Stimulated activated CD8-positive, alpha-beta memory T cell treated with anti-CD3 and anti-CD28 coated beads, Interleukin-7, amount 100 ng/mL, for 48 hours (primary cell): ENCODE measurements at regions not wholly inside any gene's neighbourhood (a gene's known extent, or its start where the extent isn't known, plus 50 kb on each side); places are given as distances from the start of the nearest gene placed in this dataset.
"Not testable (repeated sequence)": the region's sequence is repeated elsewhere in the genome, so short reads cannot be mapped to it uniquely, and the experiment has no call there.

Experiments used
- DNase-seq, 2 donors: peaks; one replicate each; pipeline ENCODE4 v3.0.0-alpha.2; 2020; ENCODE audit warnings: low read depth in 1 of 2; ENCODE audit errors: extremely low read depth in 1 of 2

DNA sequence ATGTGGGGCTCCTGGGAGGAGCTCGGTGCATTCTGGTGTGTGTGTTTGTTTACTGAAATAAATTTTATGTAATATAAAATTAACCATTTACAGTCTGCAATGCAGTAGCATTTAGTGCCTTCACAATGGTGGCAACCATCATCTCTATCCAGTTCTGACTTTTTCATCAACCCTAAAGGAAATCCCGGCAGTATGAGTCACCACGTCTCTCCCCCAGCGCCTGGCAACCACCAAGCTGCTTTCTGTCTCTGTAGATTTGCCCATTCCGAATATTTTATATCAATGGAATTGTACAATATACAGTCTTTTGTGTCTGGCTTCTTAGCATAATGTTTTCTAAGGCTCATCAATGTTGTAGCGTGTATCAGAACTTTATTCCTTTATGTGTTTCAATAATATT, 300.5 kb downstream of the MIAT start:
- DNase-seq: no peak

DNA sequence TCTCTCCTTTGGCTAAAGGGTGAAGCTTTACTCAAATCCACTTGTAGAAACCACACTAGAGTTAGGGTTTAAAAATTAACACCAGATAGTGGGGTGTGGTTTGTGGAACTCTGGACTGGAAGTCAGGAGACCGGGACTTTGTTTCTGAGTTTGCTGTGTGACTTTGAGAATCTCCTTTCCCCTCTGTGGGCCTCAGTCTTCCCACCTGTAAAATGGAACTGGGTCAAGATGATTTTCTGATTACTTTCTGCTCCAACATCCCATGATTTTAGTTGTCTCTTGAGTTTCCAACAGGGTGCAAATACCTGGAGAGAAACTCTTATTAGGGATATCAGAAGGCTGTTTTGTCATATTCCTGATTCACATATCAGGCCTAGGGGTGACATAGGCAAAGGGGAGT, 301.0 kb downstream of the MIAT start:
- DNase-seq: no peak

DNA sequence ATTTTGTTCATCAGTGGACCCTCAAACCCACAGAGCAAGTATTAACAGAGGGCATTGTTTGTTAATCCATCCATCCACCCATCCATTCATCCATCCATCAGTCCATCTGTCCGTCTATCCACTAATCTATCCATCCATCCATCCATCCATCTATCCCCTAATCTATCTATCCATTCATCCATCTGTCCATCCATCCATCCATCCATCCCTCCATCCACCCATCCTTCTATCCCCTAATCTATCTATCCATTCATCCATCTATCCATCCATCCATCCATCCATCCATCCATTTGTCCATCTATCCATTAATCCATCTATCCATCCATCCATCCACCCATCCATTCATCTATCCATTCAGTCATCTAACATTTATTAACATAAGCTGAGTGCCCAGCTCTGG, 307.3 kb downstream of the MIAT start:
- no peak for DNase-seq

DNA sequence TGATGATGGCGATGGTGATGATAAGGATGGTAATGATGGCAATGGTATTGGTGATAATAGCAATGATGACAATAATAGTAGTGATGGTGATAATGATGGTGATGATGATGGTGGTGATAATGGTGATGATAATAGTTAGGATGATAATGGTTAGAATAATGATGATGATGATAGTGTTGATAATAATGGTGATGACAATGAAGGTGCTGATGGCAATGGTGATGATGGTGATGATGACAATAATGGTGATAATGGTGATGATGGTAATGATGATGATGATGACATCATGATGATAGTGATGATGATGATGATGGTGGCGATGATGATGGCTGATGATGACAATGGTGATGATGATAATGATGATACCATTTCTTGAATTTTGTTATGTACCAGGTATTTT, 309.9 kb downstream of the MIAT start:
- no peak for DNase-seq

DNA sequence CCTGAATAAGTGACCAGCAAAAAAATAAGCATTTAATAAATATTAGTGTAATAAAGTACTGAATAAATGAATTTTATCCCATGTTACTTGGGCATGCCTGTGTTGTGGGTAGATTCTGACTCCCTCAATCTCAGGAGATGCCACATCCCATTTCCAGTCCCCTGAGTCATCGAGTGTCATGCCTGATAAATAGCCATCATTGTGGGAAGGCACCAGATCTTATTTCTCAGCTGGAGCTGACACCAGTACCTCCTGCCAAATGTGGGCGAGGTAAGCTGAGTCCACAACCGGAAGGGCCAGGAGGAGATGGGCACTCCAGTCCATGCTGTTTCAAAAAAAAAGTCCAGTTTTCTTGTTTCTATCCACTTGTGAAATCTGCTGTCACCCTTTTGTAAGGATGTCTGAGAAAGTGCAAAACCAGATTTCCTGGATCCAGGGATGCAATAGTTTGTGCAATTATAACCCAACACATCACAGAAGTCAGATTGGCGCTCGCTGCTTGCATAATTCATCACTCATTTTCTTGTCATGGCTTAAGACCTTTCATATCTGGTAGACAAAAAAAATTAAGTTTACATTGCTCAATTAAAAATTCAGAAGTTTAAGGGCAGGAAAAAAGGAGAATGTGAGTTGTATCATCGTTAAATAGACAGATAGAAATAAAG, 311.6 kb downstream of the MIAT start:
- no peak for DNase-seq

DNA sequence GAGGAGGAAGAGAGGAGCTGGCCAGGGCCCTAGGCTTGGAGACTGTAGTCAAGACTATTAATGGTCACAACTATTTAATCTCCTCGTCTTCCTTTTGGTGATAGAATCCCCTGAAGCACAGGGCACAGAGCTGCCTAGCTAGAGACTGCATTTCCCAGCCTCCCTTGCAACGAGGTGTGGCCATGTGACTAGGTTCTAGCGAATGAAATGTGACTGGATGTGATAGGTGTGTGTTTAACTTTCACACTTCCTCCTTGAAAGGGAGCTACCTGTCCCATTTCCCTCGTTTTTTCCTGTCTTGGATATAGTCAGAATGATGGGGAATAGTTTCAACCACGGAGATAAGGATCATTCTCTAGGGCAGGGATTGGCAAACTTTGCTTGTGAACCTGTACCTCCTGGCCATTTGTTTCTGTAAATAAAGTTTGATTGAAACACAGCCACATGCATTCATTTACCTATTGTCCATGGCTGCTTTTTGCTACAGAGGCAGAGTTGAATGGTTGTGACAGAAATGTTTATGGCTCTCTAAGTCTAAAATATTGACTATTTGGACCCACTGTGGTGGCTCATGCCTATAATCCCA, 313.5 kb downstream of the MIAT start:
- DNase-seq: no peak

DNA sequence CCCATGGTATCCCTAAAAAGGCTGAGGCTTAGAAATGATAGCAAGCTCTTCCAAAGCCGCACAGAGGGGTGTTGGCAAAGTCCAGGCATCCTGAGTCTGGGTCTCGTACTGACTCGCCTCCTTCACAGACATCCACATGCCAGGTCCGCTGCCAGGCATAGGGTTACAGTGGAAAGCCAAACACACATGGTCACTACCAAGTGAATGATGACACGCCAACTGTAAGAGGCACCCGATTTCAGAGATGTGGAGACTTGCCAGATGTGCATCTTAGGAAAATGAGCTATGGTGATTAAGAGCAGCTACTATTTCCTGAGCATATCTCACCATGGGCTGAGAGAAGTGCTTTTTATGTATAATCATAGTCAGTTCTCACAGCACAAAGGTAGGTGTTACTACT, 314.9 kb downstream of the MIAT start:
- DNase-seq: no peak

DNA sequence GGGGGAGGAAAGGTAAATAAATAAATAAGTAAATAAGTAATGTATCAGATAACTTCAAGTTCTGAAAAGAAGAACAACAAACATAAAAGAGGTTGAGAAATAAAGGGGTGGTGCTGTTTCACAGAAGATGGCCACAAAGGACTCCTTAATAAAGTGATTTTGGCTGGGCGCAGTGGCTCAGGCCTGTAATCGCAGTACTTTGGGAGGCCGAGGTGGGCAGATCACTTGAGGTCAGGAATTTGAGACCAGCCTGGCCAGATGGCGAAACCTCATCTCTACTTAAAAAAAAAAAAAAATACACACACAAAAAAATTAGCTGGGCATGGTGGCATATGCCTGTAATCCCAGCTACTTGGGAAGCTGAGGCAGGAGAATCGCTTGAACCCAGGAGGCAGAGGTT, 315.5 kb downstream of the MIAT start:
- not testable (repeated sequence) for DNase-seq

DNA sequence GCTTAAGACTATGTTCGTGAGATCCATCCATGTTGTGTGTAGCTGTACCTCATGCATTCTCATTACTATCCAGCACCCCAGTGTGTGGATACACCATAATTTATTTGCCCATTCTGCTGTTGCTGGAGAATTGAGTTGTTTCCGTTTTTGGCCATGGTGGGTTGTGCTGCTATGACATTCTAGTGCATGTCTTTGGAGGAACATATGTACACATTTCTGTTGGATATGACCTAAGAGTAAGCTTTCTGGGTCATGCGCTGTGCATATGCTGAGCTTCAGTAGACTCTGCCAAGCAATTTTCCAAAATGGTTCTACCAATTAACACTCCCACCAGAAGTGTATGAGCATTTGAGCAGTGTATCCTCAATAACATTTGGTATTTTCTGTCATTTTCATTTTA, 316.6 kb downstream of the MIAT start:
- DNase-seq: no peak

DNA sequence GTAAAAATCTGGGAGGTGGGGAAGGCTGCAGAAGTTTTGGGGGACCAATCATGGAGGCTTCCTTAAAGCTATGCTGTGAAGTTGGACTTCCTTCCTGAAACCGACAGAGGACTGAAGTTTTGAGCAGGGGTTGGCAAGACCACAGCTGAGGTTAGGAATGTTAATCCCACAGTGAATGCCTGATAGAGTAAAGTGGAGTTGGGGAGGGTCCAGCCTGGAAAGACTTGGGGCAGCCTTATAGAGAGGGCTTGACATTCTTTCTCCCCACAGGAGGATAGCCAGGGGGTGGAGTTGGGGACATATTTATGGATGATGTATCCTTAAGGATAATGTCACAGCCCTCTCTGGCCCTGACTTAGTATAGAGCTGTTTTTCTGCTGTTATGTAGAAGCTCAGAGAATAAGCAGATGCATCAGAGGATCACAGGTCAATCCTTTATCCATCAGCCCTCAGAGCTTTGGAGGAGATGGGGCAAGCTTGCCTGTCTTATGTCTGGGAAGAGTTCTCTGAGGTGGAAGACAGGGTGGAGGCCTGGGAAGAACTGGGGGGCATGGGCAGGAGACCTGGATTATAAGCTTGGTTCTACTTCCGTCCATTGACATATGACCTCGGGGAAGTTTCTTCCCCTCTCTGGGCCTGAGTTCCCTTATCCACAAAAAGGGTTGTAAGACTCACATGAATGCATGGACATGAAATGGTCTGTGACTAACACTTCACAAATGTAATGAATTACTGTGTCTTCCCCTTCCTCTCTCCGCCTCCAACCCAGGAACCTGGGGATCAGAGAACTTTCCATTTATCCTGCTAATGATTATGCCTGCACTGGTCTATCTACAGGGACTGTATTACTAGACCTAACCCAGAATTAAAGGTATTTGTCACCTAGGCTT, 317.8 kb downstream of the MIAT start:
- DNase-seq: no peak

DNA sequence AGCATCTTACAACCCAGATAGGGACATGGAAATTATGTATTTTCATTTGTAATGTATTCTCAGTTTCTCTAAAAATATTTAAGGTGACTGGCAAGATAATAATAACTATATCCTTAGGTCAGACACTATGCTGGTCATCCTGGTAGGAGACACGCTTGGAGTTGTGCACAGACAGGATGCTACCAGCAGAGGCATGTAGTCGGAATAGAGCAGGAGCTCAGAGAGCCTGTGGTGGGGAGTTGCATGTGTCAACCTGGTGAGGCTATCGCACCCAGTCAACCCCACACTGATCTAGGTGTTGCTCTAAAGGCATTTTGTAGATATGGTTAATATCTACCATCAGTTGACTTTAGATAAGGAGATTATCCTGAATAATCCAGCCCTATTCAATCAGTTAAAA, 318.5 kb downstream of the MIAT start:
- DNase-seq: no peak

DNA sequence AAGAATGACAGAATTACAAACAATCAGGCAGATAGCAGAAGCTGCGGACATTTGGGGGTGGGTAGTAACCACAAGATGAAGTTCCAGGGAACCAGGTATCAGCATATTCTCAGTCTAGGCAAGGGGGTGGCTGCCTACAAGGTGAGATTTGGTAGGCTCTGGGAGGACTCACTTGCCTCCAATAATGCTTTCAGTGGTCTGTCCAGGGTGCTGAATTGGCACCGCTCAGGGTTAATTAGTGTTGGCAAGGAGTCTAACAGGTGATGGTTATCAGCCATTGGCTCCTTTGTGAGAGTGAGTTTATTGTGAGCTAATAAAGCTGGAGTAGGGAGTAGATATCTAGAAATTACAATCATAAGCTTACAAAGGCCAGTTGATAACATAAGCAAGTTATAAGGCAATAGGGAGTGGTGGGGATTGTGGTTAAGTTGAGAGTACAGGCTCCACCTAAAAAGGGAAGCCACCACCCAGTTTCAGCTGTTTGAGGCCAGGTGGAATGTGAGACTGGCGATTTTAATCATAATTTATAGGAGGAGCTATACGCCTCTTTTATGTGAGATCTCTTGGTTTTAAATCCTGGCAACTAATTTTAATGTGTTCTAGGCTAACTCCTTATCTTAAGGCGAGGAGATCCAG, 320.5 kb downstream of the MIAT start:
- no peak for DNase-seq

DNA sequence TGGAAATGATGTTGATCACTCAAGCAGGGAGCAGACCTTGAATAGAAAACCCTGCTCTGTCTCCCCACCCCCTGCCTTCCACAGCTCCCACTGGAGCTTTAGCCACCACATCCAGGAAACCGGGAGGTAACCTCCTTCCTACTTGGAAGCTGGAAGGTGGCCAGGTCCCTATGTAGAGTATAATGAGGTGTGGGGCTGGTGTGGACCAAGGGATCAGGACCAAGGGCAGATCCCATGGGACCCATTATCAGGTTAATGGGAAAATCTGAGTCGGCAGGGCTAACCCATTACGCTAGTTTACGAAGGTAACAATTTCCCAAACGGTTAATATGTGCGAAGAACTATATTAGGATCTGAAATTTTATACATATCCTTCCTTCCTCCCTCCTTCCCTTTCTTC, 321.9 kb downstream of the MIAT start:
- no peak for DNase-seq

DNA sequence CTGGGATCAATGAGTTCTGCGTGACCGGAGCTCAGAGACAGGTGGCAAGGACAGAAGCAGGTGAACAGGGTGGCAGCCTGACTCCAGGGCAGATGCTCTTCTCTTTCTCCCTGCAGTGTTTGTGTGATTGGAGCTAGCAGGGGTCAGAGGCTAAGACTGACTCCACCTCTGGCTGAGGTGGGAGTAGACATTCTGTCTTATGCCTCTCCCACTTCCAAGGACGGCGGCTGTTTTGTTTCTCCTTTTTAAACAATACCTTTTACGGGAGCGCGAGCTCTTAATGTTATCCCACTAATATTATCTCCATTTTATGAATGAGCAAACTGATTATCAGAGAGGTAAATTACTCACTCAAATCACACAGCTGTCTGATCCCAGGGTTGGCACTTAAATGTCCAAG, 323.7 kb downstream of the MIAT start:
- no peak for DNase-seq

DNA sequence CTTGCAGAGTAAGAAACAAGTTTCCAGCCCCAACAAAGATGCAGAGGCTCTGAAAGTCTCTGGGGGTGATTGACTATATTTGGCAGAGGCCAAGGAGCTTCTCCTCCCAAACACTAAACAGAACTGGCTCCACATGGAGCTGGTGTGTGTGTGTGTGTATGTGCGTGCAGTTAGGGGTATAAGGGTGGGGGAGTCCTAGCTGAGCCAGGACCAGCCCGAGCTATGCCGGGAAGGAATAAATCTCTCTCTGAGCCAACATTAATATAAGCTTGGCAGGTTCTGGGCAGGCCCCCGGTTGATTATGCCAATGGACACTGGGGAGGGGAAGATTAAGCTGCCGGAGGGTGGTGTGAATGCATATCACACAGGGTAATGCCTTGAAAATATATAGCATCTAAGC, 324.2 kb downstream of the MIAT start:
- no peak for DNase-seq

DNA sequence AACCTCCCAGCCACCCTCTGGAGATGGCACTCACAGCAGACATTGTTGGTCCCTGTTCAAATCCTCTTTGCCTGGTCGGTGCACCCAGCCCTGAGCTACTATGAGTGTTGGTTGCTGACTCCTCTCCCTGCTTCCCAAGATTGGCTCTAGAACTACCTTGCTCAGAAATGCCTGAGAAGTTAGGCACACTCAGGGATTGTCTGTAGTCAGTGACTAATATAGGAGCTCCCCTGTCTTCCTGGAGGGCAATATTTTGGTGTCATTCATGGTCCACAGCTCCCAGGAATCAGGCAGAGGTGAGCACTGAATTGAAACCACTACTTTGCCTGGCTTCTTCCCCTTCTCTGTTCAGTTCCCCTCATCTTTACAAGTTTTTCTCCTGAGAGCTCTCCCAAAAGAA, 325.9 kb downstream of the MIAT start:
- no peak for DNase-seq

DNA sequence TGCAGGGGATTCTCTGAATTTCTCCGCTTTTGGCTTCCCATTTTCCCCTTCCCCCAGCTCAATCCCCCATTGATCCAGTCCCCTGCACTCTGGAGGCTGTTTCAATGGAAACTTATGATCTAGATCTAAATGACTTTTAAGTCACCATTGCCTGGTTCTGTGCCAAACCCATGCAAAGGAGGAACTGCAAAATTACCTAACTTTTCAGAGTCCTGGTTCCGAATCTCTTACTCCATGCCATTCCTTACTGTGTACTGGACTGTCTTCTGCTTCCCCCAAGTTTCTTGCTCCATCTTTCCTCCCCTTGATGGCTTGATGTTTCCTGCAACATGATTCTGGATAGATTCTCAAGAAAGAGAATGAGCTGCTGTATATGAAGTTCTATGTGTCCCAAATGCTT, 327.8 kb downstream of the MIAT start:
- DNase-seq: no peak

DNA sequence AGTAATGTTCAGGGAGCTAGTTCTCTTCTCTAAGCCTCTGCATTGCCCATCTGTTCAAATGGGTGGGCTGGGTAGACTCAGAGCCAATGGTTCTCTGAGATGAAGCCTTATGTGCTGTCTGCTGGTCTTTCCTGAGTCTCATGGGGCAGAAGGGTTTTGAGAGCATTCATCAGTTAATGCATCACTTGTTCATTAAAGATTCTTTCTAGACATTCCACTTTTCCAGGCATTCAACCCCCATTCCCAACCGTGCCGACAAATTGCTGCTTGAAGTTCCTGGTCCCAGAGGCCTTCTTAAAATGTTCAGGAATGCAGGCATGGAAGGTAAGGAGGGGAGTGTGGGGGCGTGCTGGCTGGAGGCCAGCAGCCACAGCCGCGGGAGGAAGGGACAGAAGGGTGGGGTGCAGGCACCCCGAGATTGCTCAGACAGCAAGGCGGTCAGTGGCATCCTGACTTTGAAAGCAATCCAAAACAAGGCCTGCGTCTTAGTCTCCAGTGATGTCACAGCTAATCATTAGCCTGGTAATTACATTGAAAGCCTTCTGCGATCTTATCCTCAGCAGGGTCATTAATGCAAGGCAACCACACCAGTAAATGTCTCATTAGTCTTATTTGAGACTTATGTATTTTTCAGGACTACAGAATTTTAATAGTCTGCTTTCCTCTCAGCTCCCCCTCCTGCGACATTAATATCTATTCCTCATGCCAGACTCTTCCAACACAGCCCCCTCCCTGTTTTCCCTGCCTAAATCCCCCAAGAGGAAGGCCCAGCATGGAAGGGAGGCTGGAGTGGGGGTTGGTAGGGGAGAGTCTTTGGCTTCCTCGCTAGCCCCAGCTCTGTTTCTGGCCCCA, 328.8 kb downstream of the MIAT start:
- DNase-seq: no peak

DNA sequence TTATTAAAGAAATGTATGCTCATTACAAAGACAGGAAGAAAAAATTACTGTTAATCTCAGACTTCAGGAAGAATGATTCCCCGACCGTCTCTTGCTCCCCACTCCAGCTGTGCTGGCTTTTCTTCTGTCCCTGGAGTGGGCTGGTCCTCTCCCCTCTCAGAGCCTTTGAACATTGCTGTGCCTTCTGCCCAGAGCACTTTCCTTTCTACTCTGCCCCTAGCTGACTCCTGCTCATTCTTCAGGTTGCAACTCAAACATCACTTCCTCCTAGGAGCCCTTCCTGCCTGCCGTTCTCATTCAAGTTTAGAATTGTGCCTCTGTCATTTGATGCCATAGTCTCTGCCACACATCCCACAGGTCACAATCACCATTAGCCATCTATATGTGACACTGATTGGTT, 329.5 kb downstream of the MIAT start:
- no peak for DNase-seq

DNA sequence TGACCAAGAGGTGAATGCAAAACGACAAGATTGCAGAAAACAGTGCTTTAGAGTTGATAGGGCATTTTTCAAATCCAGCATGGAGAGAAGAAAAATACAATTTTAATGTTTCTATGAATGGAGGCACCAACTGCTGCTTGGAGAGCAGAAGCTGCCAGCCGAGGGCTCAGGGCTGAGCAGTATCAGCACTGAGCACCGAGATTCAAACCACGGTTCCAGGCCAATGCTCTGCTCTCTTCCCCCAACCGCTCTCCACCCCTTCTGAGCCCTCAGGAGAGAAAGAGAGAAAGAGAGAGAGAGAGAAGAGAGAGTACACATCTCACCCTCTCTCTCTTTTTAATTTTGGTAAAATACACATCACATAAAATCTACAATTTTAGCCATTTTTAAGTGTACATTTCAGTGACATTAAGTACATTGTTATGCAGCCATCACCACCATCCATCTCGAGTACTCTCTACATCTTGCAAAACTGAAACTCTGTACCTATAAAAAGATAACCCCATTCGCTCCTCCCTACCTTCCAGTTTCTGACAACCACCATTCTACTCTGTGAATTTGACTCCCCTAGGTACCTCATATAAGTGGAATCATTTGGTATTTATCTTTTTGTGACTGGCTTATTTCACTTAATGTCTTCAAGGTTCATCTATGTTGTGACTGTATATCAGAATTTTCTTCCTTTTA, 333.3 kb downstream of the MIAT start:
- DNase-seq: no peak
